ENCODE measurements at regions not wholly inside any gene's neighbourhood (a gene's known extent, or its start where the extent isn't known, plus 50 kb on each side); places are given as distances from the start of the nearest gene placed in this dataset.

DNA sequence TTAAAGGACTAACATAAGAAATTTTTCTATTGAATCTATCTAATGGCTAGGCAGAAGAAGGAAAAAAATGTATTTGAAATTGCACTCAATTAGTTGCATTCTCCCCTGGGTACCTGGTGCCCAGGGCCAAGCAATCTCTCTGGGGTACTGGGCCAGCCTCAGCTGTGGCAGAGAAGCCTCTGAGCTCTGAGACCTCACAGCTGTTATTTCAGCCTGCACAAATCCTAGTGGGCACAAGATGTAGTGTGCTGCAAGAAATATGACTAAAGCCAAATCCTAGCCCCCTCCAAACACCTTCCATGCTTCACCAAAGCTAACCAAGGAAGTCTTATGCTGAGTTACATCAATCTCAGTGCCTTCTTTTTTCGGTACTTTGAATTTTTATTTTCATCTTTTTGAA, 478.4 kb downstream of the STK39 start:
- no peak for TF ChIP-seq CTCF (IDR thresholded peaks at IDR 0.05)

- TF ChIP-seq CTCF (IDR thresholded peaks at IDR 0.05), result no peak
These were observed 479.6 kb downstream of the STK39 start for GRCh38 chr2:167767830-167768229.

DNA sequence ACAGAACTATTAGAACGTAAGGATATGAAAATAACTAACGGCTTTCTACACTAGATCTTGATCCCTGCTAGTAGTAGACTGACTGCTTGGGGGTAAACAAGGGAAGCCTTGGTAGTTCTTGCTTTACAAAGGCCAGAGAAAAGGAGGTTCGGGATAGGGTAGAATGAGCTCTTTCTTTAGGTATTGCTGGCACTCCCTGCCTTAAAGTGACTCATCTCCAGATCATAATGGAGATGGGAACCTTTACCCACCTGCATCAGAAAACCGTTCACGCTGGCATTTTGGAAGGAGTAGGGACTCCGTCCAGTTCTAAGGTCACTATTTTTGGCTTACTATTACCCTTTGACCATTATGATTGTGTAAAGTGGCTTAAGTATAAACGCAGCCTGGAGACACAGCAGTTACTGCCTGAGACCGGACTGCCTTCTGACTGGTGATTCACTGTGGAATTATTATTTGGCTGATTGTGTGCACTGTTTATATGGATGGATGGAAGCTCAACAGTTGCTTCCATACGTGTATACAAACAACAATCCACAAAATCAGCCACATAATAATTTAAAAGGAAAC, 482.5 kb downstream of the STK39 start:
- TF ChIP-seq CTCF (IDR thresholded peaks at IDR 0.05), result no peak

GRCh38 chr2:167761465-167762136, 485.8 kb downstream of the STK39 start:
- no peak for TF ChIP-seq CTCF (IDR thresholded peaks at IDR 0.05)

DNA sequence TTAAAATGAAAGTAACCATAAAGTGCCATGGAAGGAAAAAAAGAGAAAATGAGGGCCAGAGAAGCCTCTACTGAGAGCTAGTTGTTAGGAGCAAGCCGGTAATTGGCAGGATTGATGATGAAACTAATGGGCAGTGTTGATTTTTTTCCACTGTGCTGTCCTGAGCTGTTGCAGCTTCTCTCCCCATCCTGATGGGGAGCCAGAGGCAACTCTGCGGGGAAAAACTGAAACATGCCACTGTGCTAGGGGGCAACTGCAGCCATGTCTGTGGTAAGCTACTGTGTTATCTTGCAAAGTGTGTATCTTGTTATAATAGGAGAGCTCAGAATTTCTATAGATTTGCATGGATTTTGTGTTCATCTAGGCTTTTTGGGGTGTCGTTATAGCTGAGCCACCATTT, 487.9 kb downstream of the STK39 start:
- no peak for TF ChIP-seq CTCF (IDR thresholded peaks at IDR 0.05)

DNA sequence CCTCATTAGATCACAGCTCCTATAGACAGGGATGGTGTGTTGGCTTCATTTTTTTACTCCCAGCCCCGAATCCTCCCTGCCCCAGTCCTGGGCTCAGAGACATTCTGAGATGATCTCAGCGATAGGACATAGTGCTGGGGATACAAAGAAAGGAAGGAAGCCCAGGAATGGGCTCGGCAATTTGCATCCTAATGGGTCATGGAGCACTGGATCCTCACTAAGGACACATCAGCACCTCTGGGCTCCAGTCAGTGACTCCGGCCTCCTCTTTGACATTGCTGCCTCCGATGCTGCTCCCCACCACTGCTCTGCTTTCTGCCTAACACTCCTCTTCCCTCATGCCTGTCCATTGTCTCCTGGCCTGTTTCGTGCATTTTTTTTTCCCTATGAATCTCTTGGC, 489.1 kb downstream of the STK39 start:
- no peak for TF ChIP-seq CTCF (IDR thresholded peaks at IDR 0.05)

GRCh38 chr2:167756446-167756845, 490.9 kb downstream of the STK39 start:
- TF ChIP-seq CTCF (IDR thresholded peaks at IDR 0.05), result no peak

GRCh38 chr2:167753142-167753541, 494.3 kb downstream of the STK39 start:
- no peak for TF ChIP-seq CTCF (IDR thresholded peaks at IDR 0.05)
